Ovary (tissue), 3 donors: ENCODE measurements at regions not wholly inside any gene's neighbourhood (a gene's known extent, or its start where the extent isn't known, plus 50 kb on each side); places are given as distances from the start of the nearest gene placed in this dataset.

ENCODE experiments used
- POLR2A ChIP-seq: fragments of 450-650 bp; IDR thresholded peaks from one replicate; pipeline ENCODE4 v1.6.1; 2017; ENCODE audit warnings: antibody characterized with exemption, mild to moderate bottlenecking, moderate library complexity
- TF ChIP-seq, protein P1 (sequence below), 3 donors: fragments of 450-650 bp in 2 of 3; fragments of 200-600 bp in 1 of 3; IDR thresholded peaks; one replicate each; pipeline versions ENCODE4 v1.5.1 to v1.8.0; 2016 to 2022; ENCODE audit warnings: antibody characterized with exemption in 3 of 3, mild to moderate bottlenecking in 1 of 3
- donor health status: DM: no; HTN: no; CAD: no.

DNA sequence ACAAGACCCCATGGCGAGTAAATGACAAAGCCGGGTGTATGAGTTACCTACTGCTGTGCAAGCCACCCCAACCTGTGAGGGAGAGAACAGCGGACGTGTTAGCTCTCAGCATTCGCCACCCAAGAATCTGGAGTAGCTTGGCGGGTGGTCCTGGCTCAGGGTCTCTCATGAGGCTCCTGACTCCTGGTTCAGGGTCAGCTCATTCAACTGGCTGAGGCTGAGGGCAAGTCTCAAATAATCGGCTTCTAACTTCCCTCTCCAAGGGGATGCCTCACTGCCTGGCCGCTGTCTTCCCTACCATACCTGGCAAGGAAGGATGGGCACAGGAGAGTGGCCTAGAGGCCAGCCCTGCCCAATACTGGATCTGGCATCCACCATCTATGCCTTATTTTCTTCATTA lies 94.2 kb downstream of the HTR5A start:
- TF ChIP-seq, protein P1, sequence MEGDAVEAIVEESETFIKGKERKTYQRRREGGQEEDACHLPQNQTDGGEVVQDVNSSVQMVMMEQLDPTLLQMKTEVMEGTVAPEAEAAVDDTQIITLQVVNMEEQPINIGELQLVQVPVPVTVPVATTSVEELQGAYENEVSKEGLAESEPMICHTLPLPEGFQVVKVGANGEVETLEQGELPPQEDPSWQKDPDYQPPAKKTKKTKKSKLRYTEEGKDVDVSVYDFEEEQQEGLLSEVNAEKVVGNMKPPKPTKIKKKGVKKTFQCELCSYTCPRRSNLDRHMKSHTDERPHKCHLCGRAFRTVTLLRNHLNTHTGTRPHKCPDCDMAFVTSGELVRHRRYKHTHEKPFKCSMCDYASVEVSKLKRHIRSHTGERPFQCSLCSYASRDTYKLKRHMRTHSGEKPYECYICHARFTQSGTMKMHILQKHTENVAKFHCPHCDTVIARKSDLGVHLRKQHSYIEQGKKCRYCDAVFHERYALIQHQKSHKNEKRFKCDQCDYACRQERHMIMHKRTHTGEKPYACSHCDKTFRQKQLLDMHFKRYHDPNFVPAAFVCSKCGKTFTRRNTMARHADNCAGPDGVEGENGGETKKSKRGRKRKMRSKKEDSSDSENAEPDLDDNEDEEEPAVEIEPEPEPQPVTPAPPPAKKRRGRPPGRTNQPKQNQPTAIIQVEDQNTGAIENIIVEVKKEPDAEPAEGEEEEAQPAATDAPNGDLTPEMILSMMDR (IDR thresholded peaks at IDR 0.05), result no peak
- no peak for TF ChIP-seq POLR2A
